HEK293T (cell line): ENCODE measurements at regions not wholly inside any gene's neighbourhood (a gene's known extent, or its start where the extent isn't known, plus 50 kb on each side); places are given as distances from the start of the nearest gene placed in this dataset.

Source experiments
- CTCF ChIA-PET: fragments of 350-600 bp; formaldehyde crosslinking; extraction: SDS; loops from one replicate; lab custom pipeline; 2021; ENCODE audit warnings: antibody characterized with exemption, inconsistent platforms; lab: Yijun Ruan, JAX
- POLR2A ChIA-PET: fragments of 350-600 bp; formaldehyde crosslinking; extraction: SDS; loops from one replicate; lab custom pipeline; 2020; ENCODE audit warnings: antibody characterized with exemption, inconsistent platforms; lab: Yijun Ruan, JAX
- DNase-seq: peaks from one replicate; pipeline ENCODE4 v3.0.0; 2012; ENCODE audit warnings: mixed read lengths; ENCODE audit errors: extremely low spot score
- ARNT ChIP-seq: fragments of 450-650 bp; IDR thresholded peaks from 2 replicates; pipeline ENCODE4 v1.6.1; 2017; ENCODE audit warnings: mild to moderate bottlenecking
- BHLHE40 ChIP-seq: fragments of 450-650 bp; IDR thresholded peaks from 2 replicates; pipeline ENCODE4 v1.6.1; 2016; ENCODE audit warnings: mild to moderate bottlenecking, moderate library complexity, borderline replicate concordance
- CTBP1 ChIP-seq: fragments of 450-650 bp; IDR thresholded peaks from 2 replicates; pipeline ENCODE4 v1.6.1; 2016; ENCODE audit warnings: borderline replicate concordance
- ELF4 ChIP-seq: fragments of 450-650 bp; IDR thresholded peaks from 2 replicates; pipeline ENCODE4 v1.6.1; 2017; ENCODE audit warnings: antibody characterized with exemption
- FOXA1 ChIP-seq: fragments of 450-650 bp; IDR thresholded peaks from 2 replicates; pipeline ENCODE4 v1.6.1; 2016; ENCODE audit warnings: mild to moderate bottlenecking
- FOXK2 ChIP-seq: fragments of 450-650 bp; IDR thresholded peaks from 2 replicates; pipeline ENCODE4 v1.6.1; 2016; ENCODE audit warnings: mild to moderate bottlenecking
- FOXM1 ChIP-seq: fragments of 450-650 bp; IDR thresholded peaks from 2 replicates; pipeline ENCODE4 v1.6.1; 2017; ENCODE audit warnings: mild to moderate bottlenecking, borderline replicate concordance
- HDGF ChIP-seq: fragments of 450-650 bp; IDR thresholded peaks from 2 replicates; pipeline ENCODE4 v1.6.1; 2017; ENCODE audit warnings: antibody characterized with exemption, borderline replicate concordance
- L3MBTL2 ChIP-seq: fragments of 450-650 bp; conservative IDR thresholded peaks from 2 replicates; pipeline ENCODE4 v1.6.1; 2016; ENCODE audit warnings: mild to moderate bottlenecking
- LEF1 ChIP-seq: fragments of 450-650 bp; IDR thresholded peaks from 2 replicates; pipeline ENCODE4 v1.6.1; 2017; ENCODE audit warnings: mild to moderate bottlenecking, borderline replicate concordance
- NFRKB ChIP-seq: fragments of 450-650 bp; IDR thresholded peaks from 2 replicates; pipeline ENCODE4 v1.6.1; 2016; ENCODE audit warnings: mild to moderate bottlenecking, moderate library complexity
- SP1 ChIP-seq: fragments of 450-650 bp; IDR thresholded peaks from 2 replicates; pipeline ENCODE4 v1.6.1; 2017
- SUZ12 ChIP-seq: fragments of 450-650 bp; IDR thresholded peaks from 2 replicates; pipeline ENCODE4 v1.6.1; 2016; ENCODE audit warnings: mild to moderate bottlenecking
- TARDBP ChIP-seq: fragments of 450-650 bp; IDR thresholded peaks from 2 replicates; pipeline ENCODE4 v1.6.1; 2016
- ZNF384 ChIP-seq: fragments of 450-650 bp; IDR thresholded peaks from 2 replicates; pipeline ENCODE4 v1.6.1; 2016
- TF ChIP-seq, protein P1 (sequence below): fragments of 450-650 bp; IDR thresholded peaks from 2 replicates; pipeline ENCODE4 v1.6.1; 2016

GRCh38 chr4:4608214-4608537 lies 66.3 kb upstream of the STX18 start:
- ChIA-PET CTCF (no interaction called here), POLR2A (no interaction called here)
- no peak for TF ChIP-seq HDGF
- TF ChIP-seq, protein P1, sequence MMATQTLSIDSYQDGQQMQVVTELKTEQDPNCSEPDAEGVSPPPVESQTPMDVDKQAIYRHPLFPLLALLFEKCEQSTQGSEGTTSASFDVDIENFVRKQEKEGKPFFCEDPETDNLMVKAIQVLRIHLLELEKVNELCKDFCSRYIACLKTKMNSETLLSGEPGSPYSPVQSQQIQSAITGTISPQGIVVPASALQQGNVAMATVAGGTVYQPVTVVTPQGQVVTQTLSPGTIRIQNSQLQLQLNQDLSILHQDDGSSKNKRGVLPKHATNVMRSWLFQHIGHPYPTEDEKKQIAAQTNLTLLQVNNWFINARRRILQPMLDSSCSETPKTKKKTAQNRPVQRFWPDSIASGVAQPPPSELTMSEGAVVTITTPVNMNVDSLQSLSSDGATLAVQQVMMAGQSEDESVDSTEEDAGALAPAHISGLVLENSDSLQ: no peak
- no peak for TF ChIP-seq TARDBP
- no peak for TF ChIP-seq FOXM1
- TF ChIP-seq FOXA1: no peak
- TF ChIP-seq ELF4: no peak
- no peak for TF ChIP-seq BHLHE40
- no peak for TF ChIP-seq NFRKB
- TF ChIP-seq CTBP1: no peak
- TF ChIP-seq ZNF384: no peak
- no peak for TF ChIP-seq SUZ12
- DNase-seq: no peak

DNA sequence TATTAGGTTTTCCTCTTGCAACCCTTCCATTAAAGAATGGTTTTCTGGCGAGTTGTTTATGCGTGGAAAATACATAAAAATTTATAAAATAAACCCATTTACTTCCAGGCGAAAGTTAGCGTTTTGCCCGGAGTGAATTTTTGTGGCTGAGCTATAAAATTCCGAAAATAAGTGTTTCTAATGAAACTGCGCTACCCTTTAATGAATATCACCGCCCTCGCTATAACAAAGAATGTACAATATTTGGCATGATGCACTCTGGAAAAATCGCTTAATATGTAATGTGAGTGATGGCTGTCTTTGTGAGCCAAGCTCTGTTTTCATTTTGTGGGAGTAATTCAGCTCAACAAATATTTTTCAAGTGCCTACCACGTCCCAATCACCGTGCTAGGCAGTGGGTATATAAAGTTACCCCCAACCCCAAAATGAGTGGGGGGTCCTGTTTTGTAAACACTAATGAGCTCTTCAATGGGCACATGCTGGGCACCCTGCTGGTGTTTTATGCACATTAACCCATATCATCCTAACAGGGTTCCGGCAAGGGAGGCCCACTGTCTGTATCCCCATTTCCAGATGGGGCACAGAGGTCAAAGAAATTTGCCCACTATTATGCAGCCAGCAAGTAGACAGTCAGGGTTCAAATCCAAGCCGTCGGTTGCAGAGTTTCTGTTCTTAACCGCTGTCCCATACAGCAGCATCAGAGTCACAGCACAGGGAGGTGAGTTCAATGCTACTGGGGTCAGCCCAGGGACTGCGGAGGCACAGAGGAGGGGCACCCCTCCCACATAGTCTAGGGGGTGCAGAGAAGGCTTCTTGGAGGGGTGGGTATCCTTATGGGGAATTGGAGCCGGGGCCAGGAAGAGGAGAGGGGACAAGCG lies 65.7 kb upstream of the STX18 start:
- ChIA-PET CTCF (no interaction called here), POLR2A (no interaction called here)
- no peak for TF ChIP-seq LEF1
- TF ChIP-seq, protein P1: no peak
- TF ChIP-seq CTBP1: no peak
- DNase-seq: no peak

DNA sequence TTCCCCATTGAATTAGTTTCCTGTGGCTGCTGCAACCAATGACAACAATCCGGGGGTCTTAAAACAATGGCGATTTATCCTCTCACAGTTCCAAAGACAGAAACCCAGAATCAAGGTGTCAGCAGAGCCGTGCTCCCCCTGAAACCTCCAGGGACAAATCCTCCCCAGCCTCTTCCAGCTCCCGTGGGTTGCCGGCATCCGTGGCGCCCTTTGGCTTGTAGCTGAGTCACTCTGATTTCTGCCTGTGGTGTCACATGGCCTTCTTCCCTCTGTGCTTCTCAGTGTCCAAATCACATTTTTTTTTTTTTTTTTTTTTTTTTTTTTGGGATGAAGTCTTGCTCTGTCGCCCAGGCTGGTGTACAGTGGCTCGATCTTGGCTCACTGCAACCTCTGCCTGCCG lies 64.5 kb upstream of the STX18 start:
- ChIA-PET POLR2A (no interaction called here), CTCF (interaction anchor here (0.6 kb wide), 1 partner anchor 15 kb away, joined by 3 read pairs; no protein-coding TSS in a partner anchor)
- TF ChIP-seq, protein P1: no peak
- TF ChIP-seq FOXK2: no peak
- TF ChIP-seq L3MBTL2: no peak
- no peak for TF ChIP-seq NFRKB
- TF ChIP-seq FOXM1: no peak
- TF ChIP-seq LEF1: no peak
- no peak for DNase-seq

- TF ChIP-seq TARDBP (no peak), SUZ12 (no peak), FOXA1 (no peak), ELF4 (no peak), FOXK2 (no peak), BHLHE40 (no peak), L3MBTL2 (no peak), SP1 (no peak), LEF1 (no peak), ZNF384 (no peak), NFRKB (no peak), ARNT (no peak), FOXM1 (no peak), HDGF (no peak), CTBP1 (no peak)
- TF ChIP-seq, protein P1: no peak
- ChIA-PET POLR2A (no interaction called here), CTCF (interaction anchor here (0.6 kb wide), 1 partner anchor 15 kb away, joined by 3 read pairs; no protein-coding TSS in a partner anchor)
- DNase-seq: no peak
Observed at GRCh38 chr4:4605849-4606248, 64.0 kb upstream of the STX18 start.

GRCh38 chr4:4603592-4603991 lies 61.7 kb upstream of the STX18 start:
- no peak for TF ChIP-seq FOXA1
- TF ChIP-seq ELF4: no peak
- TF ChIP-seq NFRKB: no peak
- CTCF ChIA-PET: no interaction called here

DNA sequence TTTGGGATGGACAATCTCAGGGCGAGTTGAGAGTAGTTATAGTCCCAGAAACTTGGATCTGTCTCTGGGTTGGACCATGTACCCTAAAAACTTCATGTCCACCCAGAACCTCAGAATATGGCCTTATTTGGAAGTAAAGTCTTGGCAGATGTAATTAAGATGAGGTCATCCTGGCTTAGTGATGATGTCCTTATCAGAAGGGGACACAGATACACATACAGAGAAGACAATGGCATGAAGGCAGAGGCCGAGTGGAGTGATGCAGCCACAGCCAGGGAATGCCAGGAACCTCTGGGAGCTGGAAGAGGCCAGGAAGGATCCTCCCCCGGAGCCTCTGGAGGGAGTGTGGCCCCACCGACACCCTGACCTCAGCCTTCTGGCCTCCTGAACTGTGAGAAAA lies 61.2 kb upstream of the STX18 start:
- CTCF ChIA-PET: no interaction called here
- POLR2A ChIA-PET: no interaction called here
- no peak for DNase-seq
- TF ChIP-seq SP1 (no peak), FOXA1 (no peak), FOXM1 (no peak), ARNT (no peak), TARDBP (no peak), NFRKB (no peak), LEF1 (no peak), BHLHE40 (no peak), ZNF384 (no peak), L3MBTL2 (no peak), HDGF (no peak), CTBP1 (no peak), ELF4 (no peak), SUZ12 (no peak)

More at GRCh38 chr4:4603592-4603991, 61.7 kb upstream of the STX18 start:
- POLR2A ChIA-PET: no interaction called here
- no peak for DNase-seq
